Heart left ventricle (tissue), 13 donors: ENCODE measurements at regions not wholly inside any gene's neighbourhood (a gene's known extent, or its start where the extent isn't known, plus 50 kb on each side); places are given as distances from the start of the nearest gene placed in this dataset.

Source experiments
- POLR2A ChIP-seq, 2 donors: fragments of 450-650 bp; IDR thresholded peaks; one replicate each; pipeline ENCODE4 v1.6.1; 2017; ENCODE audit warnings: antibody characterized with exemption in 2 of 2, mild to moderate bottlenecking in 2 of 2, moderate library complexity in 2 of 2
- TF ChIP-seq, protein P1 (sequence below), 12 donors: fragments of 200-600 bp; sonication (generic) in 4 of 12; IDR thresholded peaks; one replicate each; pipeline versions ENCODE4 v1.5.0 to v1.8.0; 2018 to 2022; ENCODE audit warnings: antibody characterized with exemption in 12 of 12, mild to moderate bottlenecking in 5 of 12
- donor health status: ischemic (EF 13 %, LVEDD 7.1; RV severe dilation, severe dysfunction).
- donor health status: DM: no; HTN: yes; CAD: no.
- donor health status: DM: no; HTN: no; CAD: no.
- donor health status: ischemic (EF 25% LVEDD 6.9; RV normal size, moderate dysfunction).
- donor health status: ischemic (EF 25% LVEDD 5.7; RV mildly dilated, moderate dysfunction).
- donor health status: ischemic (EF 35%, LVEDD 5.7; RV mildly dilated, moderate dysfunction).
- donor health status: nonischemic (EF 11% LVEDD 7.7; RV severe dilation, severe dysfunction).
- donor health status: DM: yes; HTN: yes; CAD: no.
- donor health status: PGD.
- donor health status: ischemic (EF 29% LVEDD 5.4; RV normal size, mild dysfunction).
- donor health status: nonischemic (EF 23%, LVEDD 6.1; RV moderate dilation, normal function).

DNA sequence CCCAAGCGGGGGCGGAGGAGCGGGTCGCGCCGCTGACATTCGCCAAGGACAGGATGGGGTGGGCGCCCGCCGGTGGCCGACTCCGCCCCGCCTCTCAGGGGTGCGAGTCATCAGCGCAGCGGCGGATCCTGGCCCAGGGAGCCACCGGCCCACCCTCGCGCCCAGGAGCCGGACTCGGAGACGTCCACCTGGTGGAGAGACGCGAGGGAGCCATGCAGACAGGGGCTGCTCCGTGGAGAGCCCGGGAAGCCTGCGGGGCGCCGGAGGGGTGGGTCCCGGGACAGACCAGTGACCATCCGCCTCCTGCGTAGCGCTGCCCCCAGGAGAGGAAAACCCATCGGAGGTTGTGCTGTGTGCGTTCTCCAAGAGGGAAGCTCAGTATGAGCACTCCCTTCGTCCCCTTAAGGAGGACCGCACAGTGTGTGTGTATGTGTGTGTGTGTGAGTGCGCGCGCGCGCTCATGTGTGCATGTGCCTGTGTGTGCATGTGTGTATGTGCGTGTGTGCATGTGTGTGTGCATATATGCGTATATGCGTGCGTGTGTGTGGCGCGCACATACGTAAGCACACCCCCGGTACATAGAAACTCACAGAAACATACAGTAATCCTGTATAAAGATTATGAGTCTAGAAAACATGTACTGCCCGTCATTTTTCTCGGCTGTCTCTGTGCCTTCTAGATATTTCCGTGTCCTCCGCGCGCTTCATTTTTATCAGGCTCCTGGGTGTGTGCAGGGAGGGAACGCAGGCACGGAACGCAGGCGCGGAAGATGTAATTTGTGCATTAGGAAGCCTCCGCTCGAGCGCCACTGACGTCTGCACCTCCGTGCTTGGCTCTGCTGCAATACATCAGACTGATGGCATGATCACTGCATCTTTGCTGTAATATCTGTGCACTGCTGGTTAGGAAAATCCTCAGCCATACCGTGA, 158.9 kb downstream of the TBXT start:
- TF ChIP-seq, protein P1, sequence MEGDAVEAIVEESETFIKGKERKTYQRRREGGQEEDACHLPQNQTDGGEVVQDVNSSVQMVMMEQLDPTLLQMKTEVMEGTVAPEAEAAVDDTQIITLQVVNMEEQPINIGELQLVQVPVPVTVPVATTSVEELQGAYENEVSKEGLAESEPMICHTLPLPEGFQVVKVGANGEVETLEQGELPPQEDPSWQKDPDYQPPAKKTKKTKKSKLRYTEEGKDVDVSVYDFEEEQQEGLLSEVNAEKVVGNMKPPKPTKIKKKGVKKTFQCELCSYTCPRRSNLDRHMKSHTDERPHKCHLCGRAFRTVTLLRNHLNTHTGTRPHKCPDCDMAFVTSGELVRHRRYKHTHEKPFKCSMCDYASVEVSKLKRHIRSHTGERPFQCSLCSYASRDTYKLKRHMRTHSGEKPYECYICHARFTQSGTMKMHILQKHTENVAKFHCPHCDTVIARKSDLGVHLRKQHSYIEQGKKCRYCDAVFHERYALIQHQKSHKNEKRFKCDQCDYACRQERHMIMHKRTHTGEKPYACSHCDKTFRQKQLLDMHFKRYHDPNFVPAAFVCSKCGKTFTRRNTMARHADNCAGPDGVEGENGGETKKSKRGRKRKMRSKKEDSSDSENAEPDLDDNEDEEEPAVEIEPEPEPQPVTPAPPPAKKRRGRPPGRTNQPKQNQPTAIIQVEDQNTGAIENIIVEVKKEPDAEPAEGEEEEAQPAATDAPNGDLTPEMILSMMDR (IDR thresholded peaks at IDR 0.05), result no peak
- no peak for TF ChIP-seq POLR2A (IDR thresholded peaks at IDR 0.05)
